IPS DF 6.9 (cell line): ENCODE measurements at regions not wholly inside any gene's neighbourhood (a gene's known extent, or its start where the extent isn't known, plus 50 kb on each side); places are given as distances from the start of the nearest gene placed in this dataset.

Source experiments
- DNase-seq: peaks from one replicate; pipeline ENCODE4 v3.0.0-alpha.2; 2013; ENCODE audit warnings: low read depth, low spot score
- H3K27ac ChIP-seq: one replicate; pipeline ENCODE4 v1.5.1; 2013; ENCODE audit warnings: low read length, control low read depth
- H3K27me3 ChIP-seq: 2 replicates; pipeline ENCODE4 v1.6.1; 2013; ENCODE audit warnings: mild to moderate bottlenecking, low read length; ENCODE audit not compliant: control insufficient read depth, insufficient read depth
- H3K36me3 ChIP-seq: 2 replicates; pipeline ENCODE4 v1.6.1; 2013; ENCODE audit warnings: low read length; ENCODE audit not compliant: control insufficient read depth, insufficient read depth
- H3K4me1 ChIP-seq: 2 replicates; pipeline ENCODE4 v1.6.1; 2013; ENCODE audit warnings: low read length; ENCODE audit not compliant: control insufficient read depth, insufficient read depth
- H3K4me3 ChIP-seq: 2 replicates; pipeline ENCODE4 v1.5.1; 2013; ENCODE audit warnings: mild to moderate bottlenecking, low read length
- H3K9me3 ChIP-seq: 2 replicates; pipeline ENCODE4 v1.6.1; 2013; ENCODE audit warnings: low read length, inconsistent platforms; ENCODE audit not compliant: control insufficient read depth, insufficient read depth
- WGBS: extraction: QIAGEN DNeasy Blood & Tissue Kit; methylation state at CpG from one replicate; pipeline ENCODE4 v1.1.7; 2013; ENCODE audit warnings: mixed read lengths, missing lambda C conversion rate; ENCODE audit not compliant: insufficient read length, insufficient coverage; 5-methylcytosine and 5-hydroxymethylcytosine counted together

DNA sequence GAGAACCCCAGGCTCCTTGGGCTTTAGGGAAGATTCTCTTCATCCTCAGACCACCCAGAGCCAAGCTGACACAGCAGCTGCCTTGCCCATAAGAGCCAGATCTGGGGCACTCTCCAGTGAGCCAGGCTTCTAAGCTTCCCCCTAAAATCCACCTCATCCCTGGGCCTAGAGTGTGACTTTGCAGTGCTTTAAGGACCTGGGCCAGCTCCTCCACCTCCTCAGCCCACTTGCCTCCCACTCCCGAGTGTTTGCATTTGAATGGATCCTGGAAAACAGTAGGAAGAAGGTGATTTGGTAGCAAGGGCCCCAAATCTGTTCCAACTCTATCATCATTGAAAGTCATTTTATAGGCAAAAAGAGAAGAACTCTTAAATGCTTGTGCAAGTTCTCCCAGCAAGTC is 108.7 kb upstream of the UBL3 start:
- no peak overlapping the region for H3K4me3 ChIP-seq
- peaks cover 4% of the 10 kb centered on the region; the same call in 1 of the 2 replicates for H3K4me1 ChIP-seq
- no peaks in the 10 kb centered on the region for H3K36me3 ChIP-seq
- no peaks in the 10 kb centered on the region for H3K27me3 ChIP-seq
- no CpG with 5 or more reads among the region's 1 CpG for WGBS
- H3K27ac ChIP-seq, result no peak overlapping the region
- H3K9me3 ChIP-seq, result no peaks in the 10 kb centered on the region
- no peak for DNase-seq

DNA sequence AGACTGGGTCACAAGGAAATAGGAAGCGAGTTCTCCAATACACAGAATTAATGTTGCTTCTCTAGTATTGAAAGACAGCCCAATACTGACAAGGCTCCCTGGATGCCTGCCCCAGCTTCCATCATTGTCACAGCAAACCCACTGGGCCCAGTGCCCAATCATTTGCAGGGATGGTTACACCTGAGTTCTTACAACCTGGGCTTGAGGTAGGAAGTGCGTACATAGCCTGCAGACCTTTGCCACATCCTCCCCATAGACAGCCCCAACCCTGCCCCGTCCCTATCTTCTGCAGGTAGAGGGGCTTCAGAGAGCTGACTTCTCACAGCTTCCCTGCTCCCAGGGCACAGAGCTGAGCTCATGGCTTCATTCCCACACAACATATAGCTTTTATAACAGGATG is 108.1 kb upstream of the UBL3 start:
- no peaks in the 10 kb centered on the region for H3K36me3 ChIP-seq
- 0 out of 2 replicates have a peak, but pooled peaks cover 2% of the 10 kb centered on the region for H3K4me1 ChIP-seq
- DNase-seq, result no peak
- no CpG with 5 or more reads among the region's 3 CpGs for WGBS
- H3K27me3 ChIP-seq, result no peaks in the 10 kb centered on the region
- no peak overlapping the region; the same call in 1 of the 2 replicates for H3K4me3 ChIP-seq
- H3K27ac ChIP-seq, result no peak overlapping the region
- H3K9me3 ChIP-seq, result no peaks in the 10 kb centered on the region

DNA sequence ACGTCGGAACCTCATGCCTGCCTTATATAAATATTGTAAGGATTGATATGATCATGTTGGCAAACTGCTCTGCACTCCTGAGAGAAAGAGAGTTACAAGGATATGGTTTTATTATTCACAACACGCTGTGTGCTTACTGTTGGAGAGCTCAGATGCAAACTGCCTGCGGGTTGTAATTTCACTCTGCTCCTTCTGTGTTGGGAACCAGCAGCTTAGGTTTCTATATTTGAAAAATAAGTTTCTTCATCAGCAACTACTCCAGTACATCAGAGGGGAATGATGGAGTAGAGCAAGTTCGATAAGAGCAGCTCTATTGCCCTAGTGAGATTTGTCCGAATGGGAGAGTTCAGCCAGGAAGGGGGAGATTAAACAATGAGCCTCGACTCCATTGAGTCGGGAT is 106.9 kb upstream of the UBL3 start:
- Histone ChIP-seq H3K27ac (no peak overlapping the region), H3K4me1 (0 out of 2 replicates have a peak, but pooled peaks cover 2% of the 10 kb centered on the region)
- WGBS, result no CpG with 5 or more reads among the region's 8 CpGs

DNA sequence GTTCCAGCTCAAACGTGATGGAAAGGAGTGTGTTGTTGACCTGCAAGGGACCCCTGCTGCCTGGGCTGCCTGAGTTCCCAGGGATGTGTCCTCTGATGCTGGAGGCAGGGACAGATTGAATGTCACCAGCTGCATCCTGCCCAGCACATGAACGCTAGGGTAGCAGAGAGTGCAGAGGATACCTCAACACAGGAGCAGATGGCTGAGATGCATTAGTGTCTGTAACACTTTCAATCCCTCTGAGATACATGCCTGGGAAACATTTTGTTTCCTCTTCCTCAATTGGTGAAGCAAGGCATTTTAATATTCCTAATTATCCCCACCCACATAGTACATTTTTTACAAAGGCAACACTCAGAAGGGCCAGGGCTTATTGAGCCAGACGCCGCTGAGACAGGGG is 106.4 kb upstream of the UBL3 start:
- no peak for DNase-seq
- H3K9me3 ChIP-seq, result no peaks in the 10 kb centered on the region
- WGBS, result no CpG with 5 or more reads among the region's 4 CpGs

More for the DNA sequence above, 106.9 kb upstream of the UBL3 start:
- no peaks in the 10 kb centered on the region for H3K27me3 ChIP-seq
- H3K9me3 ChIP-seq, result no peaks in the 10 kb centered on the region
- H3K36me3 ChIP-seq, result no peaks in the 10 kb centered on the region
- H3K4me3 ChIP-seq, result no peak overlapping the region
- no peak for DNase-seq

DNA sequence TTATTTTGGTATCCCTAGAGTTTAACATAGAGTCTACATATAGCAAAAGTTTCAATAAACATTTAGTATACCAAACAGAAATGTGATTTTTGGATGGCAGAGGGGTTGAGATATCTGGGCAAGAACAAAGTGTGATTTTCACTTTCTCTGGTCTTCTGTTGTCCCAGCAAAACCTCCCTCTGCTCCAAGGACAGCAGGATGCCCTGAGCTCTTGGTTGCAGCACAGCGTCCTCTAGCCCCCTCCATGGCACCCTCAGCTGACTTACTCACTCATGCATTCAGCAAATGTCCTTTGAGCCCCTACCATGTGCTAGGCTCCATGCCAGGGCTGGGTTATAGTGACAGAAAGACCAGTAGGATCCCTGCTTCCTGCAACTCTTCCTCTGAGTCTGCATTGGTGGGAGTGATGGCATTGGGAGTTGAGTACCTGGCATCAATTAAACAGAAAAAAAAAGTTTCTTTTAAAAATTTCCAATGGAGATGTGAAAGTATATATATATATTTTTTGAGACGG is 104.8 kb upstream of the UBL3 start:
- WGBS, result no CpG with 5 or more reads among the region's 2 CpGs
- no peak for DNase-seq
- Histone ChIP-seq H3K27me3 (no peaks in the 10 kb centered on the region), H3K27ac (no peak overlapping the region), H3K4me3 (no peak overlapping the region), H3K9me3 (no peaks in the 10 kb centered on the region), H3K4me1 (0 out of 2 replicates have a peak, but pooled peaks cover 2% of the 10 kb centered on the region), H3K36me3 (no peaks in the 10 kb centered on the region)

More for the DNA sequence above, 106.4 kb upstream of the UBL3 start:
- Histone ChIP-seq H3K4me3 (no peak overlapping the region), H3K27me3 (no peaks in the 10 kb centered on the region), H3K4me1 (0 out of 2 replicates have a peak, but pooled peaks cover 2% of the 10 kb centered on the region), H3K27ac (no peak overlapping the region), H3K36me3 (no peaks in the 10 kb centered on the region)

DNA sequence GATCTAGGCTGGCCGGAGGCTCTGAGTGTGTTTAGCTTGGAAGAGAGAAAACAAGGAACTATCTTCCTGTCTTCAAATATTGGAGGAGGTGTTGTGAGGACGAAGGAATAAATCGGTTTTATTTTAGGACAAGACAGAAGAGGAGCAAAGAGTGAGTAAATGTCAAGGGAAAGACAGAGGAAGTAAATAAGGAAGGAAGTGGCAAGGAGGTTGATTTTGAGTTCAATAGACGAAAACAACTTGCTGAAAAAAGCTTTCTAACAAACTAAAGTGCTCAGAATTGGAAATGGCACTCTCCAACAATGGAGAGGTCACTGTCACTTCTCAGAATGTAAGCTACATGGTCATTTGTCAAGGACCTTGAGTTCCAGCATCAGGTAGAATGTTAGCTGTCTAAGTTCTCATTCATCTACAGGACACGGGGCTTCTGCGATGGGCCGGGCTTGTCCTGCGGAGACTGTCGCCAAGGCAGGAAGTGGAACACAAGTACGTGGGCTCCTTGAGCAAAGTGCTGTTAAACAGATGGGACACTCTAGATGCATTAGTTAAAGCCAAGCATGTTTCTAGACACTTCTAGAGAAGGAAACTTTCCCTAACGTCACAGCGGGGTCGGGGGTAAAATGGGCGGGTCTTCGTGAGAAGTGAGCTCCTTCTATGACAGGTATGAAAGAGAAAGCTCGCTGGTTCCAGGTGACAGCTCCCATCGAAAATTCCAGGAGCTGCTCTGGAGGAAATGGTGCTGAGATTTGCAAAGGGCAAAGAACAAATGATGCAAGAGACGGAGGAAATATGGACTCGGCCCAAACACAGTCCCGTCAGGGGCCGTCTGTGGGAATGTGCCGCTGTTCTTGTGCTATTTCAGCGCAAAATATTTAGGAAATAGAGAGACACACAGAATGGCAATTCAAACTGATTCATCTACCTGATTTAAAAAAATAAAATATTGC is 103.9 kb upstream of the UBL3 start:
- no peak for DNase-seq
- Histone ChIP-seq H3K4me1 (0 out of 2 replicates have a peak, but pooled peaks cover 2% of the 10 kb centered on the region), H3K27ac (no peak overlapping the region), H3K27me3 (no peaks in the 10 kb centered on the region), H3K9me3 (no peaks in the 10 kb centered on the region), H3K4me3 (no peak overlapping the region), H3K36me3 (no peaks in the 10 kb centered on the region)
- 100% methylated on average over 2 of the region's 23 CpGs for WGBS

DNA sequence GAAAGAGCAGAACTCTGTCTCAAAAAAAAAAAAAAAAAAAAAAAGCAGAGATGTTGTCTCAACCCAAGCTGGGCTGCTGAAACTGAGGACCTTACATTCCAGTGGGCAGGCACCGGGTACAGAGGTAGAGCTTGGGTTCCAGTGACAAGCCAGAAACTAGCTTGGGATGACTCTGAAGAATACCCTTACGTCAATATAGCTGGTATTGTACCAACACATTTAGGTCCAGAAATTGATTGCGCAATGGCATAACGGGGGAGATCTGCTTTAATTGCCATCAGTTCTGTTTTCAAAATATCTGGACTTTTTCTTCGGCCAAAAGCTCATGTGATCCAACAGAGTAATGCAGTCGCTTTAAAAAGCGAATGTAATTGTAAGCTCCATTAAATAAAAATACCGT is 103.1 kb upstream of the UBL3 start:
- no peak overlapping the region for H3K27ac ChIP-seq
- no peak for DNase-seq
- 0 out of 2 replicates have a peak, but pooled peaks cover 2% of the 10 kb centered on the region for H3K4me1 ChIP-seq
- no peaks in the 10 kb centered on the region for H3K9me3 ChIP-seq
- WGBS, result no CpG with 5 or more reads among the region's 8 CpGs
- no peaks in the 10 kb centered on the region for H3K27me3 ChIP-seq
- no peak overlapping the region for H3K4me3 ChIP-seq
- H3K36me3 ChIP-seq, result no peaks in the 10 kb centered on the region

DNA sequence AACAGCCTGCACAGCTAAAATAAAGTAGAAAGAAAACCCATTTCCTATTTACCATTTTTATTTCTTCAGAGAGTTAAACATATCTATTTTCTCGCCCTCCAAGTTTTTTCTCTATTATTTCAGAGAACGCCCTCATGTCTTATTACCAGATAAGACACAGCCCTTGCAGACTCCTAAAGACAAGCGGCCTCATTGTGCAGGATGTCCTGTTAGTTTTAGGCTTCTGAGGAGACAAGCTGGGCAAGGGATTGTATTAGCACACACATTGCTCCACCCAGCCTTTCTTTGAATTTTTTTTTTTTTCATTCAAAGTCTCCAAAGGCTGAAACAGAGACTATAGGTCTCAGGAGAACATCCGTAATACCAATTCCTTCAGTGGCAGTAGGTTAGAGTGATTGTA is 101.8 kb upstream of the UBL3 start:
- Histone ChIP-seq H3K27ac (no peak overlapping the region), H3K4me3 (no peak overlapping the region), H3K27me3 (no peaks in the 10 kb centered on the region), H3K9me3 (no peaks in the 10 kb centered on the region), H3K4me1 (0 out of 2 replicates have a peak, but pooled peaks cover 2% of the 10 kb centered on the region), H3K36me3 (no peaks in the 10 kb centered on the region)
- no CpG with 5 or more reads among the region's 4 CpGs for WGBS
- DNase-seq, result no peak

DNA sequence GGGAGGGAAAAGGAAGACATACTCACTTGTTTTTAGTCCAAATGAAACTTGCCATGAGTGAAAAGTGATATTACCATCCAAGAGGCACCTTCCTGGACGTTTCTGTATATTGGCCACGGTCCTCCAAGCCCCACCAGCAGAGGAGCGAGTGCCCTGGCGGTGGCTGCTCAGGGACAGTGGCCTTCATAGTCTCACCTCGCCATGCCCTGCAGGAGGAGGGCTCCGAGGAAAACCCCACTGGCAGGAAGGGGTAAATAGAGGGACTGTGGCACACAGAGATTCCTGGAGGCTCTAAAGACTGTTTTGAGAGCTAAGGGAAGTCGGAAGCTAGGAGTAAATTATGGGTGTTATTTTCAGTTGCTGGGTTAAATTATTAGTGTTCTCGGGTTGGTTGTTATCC is 98.4 kb upstream of the UBL3 start:
- Histone ChIP-seq H3K36me3 (no peaks in the 10 kb centered on the region), H3K4me1 (no peaks in the 10 kb centered on the region), H3K27me3 (no peaks in the 10 kb centered on the region), H3K27ac (no peak overlapping the region), H3K4me3 (no peak overlapping the region), H3K9me3 (no peaks in the 10 kb centered on the region)
- no CpG with 5 or more reads among the region's 8 CpGs for WGBS
- DNase-seq, result no peak

DNA sequence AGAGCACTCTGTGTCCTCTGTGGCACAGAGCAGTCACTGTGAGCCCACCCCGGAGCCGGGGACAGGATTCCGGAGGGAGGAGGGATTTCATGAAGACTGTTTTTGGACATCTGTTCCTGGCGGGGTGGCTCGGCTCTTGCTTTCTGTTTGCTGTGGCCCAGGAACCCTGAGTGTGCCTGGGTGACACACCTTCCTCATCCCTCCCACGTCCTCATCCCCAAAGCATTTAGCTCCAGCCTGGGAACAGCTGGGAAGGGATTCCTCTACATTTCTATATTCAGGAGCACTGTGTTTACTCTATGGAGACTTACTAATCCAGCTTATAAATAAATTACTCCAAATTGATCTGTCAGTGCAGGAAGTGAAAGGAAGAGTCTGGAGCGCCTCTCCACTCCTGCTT is 97.8 kb upstream of the UBL3 start:
- H3K27me3 ChIP-seq, result no peaks in the 10 kb centered on the region
- 0 out of 2 replicates have a peak, but pooled peaks cover 2% of the 10 kb centered on the region for H3K4me1 ChIP-seq
- H3K4me3 ChIP-seq, result no peak overlapping the region
- no peaks in the 10 kb centered on the region for H3K9me3 ChIP-seq
- H3K27ac ChIP-seq, result no peak overlapping the region
- WGBS, result no CpG with 5 or more reads among the region's 7 CpGs
- no peaks in the 10 kb centered on the region for H3K36me3 ChIP-seq
- DNase-seq, result no peak
